ENCODE measurements at regions not wholly inside any gene's neighbourhood (a gene's known extent, or its start where the extent isn't known, plus 50 kb on each side); places are given as distances from the start of the nearest gene placed in this dataset.

DNA sequence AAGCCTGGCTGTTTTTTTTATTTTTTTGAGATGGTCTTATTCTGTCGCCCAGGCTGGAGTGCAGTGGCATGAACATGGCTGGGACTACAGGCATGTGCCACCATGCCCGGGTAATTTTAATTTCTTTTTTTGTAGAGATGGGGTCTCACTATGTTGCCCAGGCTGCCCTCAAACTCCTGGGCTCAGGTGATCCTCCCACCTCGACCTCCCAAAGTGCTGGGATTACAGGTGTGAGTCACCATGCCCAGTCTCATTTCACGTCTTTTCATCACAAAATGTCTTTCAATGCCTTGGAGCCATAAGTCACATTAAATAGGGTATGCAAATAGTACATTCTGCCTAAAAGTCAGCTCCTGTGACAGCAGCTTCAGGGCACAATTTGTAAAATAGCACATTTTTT is 52.8 kb downstream of the SOX2 start:
- Histone ChIP-seq H3K36me3 (no peaks in the 10 kb centered on the region), H3K9me3 (no peaks in the 10 kb centered on the region), H3K27me3 (no peaks in the 10 kb centered on the region), H3K4me3 (no peak overlapping the region), H3K27ac (no peak overlapping the region), H3K4me1 (no peaks in the 10 kb centered on the region)
- TF ChIP-seq, protein P1, sequence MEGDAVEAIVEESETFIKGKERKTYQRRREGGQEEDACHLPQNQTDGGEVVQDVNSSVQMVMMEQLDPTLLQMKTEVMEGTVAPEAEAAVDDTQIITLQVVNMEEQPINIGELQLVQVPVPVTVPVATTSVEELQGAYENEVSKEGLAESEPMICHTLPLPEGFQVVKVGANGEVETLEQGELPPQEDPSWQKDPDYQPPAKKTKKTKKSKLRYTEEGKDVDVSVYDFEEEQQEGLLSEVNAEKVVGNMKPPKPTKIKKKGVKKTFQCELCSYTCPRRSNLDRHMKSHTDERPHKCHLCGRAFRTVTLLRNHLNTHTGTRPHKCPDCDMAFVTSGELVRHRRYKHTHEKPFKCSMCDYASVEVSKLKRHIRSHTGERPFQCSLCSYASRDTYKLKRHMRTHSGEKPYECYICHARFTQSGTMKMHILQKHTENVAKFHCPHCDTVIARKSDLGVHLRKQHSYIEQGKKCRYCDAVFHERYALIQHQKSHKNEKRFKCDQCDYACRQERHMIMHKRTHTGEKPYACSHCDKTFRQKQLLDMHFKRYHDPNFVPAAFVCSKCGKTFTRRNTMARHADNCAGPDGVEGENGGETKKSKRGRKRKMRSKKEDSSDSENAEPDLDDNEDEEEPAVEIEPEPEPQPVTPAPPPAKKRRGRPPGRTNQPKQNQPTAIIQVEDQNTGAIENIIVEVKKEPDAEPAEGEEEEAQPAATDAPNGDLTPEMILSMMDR (IDR thresholded peaks at IDR 0.05): no peak
- TF ChIP-seq POLR2AphosphoS5 (IDR thresholded peaks at IDR 0.05; ENCODE audit: insufficient read depth in 1 of 2, low read depth in 1 of 2) (no peak), POLR2A (IDR thresholded peaks at IDR 0.05) (no peak)
- intact Hi-C loops (cut with DNase I): no loop called here
- DNase-seq (ENCODE audit: extremely low spot score in 2 of 2): no peak

DNA sequence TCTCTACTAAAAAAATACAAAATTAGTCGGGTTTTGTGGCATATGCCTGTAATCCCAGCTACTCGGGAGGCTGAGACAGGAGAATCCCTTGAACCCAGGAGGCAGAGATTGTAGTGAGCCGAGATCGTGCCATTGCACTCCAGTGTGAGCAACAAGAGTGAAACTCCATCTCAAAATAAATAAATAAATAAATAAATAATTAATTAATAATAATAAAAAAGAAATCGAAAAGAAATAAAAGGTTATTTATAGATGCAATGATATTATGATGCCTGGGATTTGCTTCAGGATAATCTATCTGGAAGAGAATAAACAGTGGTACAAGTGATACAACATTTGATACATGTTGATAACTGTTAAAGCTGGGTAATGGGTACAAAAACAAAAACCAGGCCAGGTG is 58.6 kb downstream of the SOX2 start:
- intact Hi-C loops (cut with DNase I): no loop called here
- no peak for DNase-seq (ENCODE audit: extremely low spot score in 2 of 2)
- H3K36me3 ChIP-seq: no peaks in the 10 kb centered on the region
- no peaks in the 10 kb centered on the region for H3K9me3 ChIP-seq
- H3K4me1 ChIP-seq: no peaks in the 10 kb centered on the region
- no peak overlapping the region for H3K27ac ChIP-seq
- H3K4me3 ChIP-seq: no peak overlapping the region
- H3K27me3 ChIP-seq: no peaks in the 10 kb centered on the region
- TF ChIP-seq POLR2AphosphoS5 (IDR thresholded peaks at IDR 0.05; ENCODE audit: insufficient read depth in 1 of 2, low read depth in 1 of 2) (no peak), POLR2A (IDR thresholded peaks at IDR 0.05) (no peak)
- TF ChIP-seq, protein P1 (IDR thresholded peaks at IDR 0.05): no peak

DNA sequence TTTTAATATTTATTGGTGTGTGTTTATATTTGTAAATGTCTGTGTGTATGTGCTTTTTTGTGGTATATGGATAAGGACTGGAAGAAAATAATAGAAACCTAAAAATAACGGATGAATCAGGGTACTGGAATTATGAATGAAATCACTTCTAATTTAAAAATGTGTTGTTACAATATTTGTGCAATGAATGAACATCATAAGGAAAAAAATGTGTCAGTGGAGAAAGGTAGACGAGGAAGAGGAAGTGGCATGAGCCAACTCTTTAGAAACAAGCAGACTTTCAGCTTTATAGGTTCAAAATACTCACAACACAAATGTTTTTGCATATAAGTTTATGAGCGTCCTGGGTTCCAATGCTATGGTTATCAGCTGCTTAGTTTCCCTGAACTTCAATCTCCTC is 59.4 kb downstream of the SOX2 start:
- intact Hi-C loops (cut with DNase I): no loop called here
- no peak for DNase-seq (ENCODE audit: extremely low spot score in 2 of 2)
- no peak overlapping the region for H3K4me3 ChIP-seq
- no peak for TF ChIP-seq POLR2AphosphoS5 (IDR thresholded peaks at IDR 0.05; ENCODE audit: insufficient read depth in 1 of 2, low read depth in 1 of 2)
- TF ChIP-seq, protein P1 (IDR thresholded peaks at IDR 0.05): no peak
- no peak for TF ChIP-seq POLR2A (IDR thresholded peaks at IDR 0.05)
- no peaks in the 10 kb centered on the region for H3K27me3 ChIP-seq
- H3K4me1 ChIP-seq: no peaks in the 10 kb centered on the region
- no peaks in the 10 kb centered on the region for H3K9me3 ChIP-seq
- H3K36me3 ChIP-seq: no peaks in the 10 kb centered on the region
- H3K27ac ChIP-seq: no peak overlapping the region

DNA sequence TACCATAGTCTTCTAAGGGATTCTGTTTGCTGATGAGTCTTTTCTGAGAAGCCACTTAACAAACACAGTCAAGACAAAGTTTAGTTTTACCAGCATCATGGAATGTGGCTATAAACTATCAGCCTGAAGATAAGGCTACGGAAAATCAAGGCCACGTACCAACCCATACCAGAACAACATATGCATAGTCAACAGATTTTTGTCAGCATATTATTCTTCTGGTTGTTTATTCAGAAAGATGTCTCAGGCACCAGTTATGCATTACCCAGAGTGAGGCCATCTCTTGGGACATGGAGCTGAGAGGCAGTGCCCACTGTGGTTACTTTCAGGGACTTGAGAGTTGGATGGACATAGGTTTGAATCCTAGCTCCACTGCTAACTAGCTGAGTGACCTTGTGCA is 60.4 kb downstream of the SOX2 start:
- Histone ChIP-seq H3K4me3 (no peak overlapping the region), H3K36me3 (no peaks in the 10 kb centered on the region), H3K27me3 (no peaks in the 10 kb centered on the region), H3K9me3 (no peaks in the 10 kb centered on the region), H3K4me1 (no peaks in the 10 kb centered on the region), H3K27ac (no peak overlapping the region)
- intact Hi-C loops (cut with DNase I): no loop called here
- DNase-seq (ENCODE audit: extremely low spot score in 2 of 2): no peak
- no peak for TF ChIP-seq POLR2A (IDR thresholded peaks at IDR 0.05)
- TF ChIP-seq, protein P1 (IDR thresholded peaks at IDR 0.05): no peak
- TF ChIP-seq POLR2AphosphoS5 (IDR thresholded peaks at IDR 0.05; ENCODE audit: insufficient read depth in 1 of 2, low read depth in 1 of 2): no peak

DNA sequence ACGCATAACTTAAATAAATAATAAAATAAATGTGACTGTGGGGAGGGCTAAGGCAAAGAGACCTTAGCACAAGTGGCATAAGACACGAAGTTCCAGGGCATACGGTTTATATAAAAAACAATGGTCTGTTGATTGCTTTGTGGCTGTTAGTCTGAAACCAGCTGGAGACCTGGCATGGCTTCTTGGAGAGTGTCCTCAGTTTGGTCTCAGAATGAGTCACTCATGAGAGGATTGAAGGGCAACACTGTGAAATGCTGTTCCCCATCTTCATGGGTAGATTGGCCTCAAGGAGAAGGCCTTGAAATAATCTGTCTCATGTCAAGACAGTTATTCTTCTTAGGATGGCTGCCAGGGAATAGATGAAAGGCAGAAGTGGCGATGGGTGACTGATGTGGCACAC is 62.2 kb downstream of the SOX2 start:
- DNase-seq (ENCODE audit: extremely low spot score in 2 of 2): no peak
- intact Hi-C loops (cut with DNase I): no loop called here
- no peaks in the 10 kb centered on the region for H3K36me3 ChIP-seq
- H3K27me3 ChIP-seq: no peaks in the 10 kb centered on the region
- H3K4me1 ChIP-seq: no peaks in the 10 kb centered on the region
- no peak overlapping the region for H3K4me3 ChIP-seq
- TF ChIP-seq, protein P1 (IDR thresholded peaks at IDR 0.05): no peak
- TF ChIP-seq POLR2A (IDR thresholded peaks at IDR 0.05): no peak
- TF ChIP-seq POLR2AphosphoS5 (IDR thresholded peaks at IDR 0.05; ENCODE audit: insufficient read depth in 1 of 2, low read depth in 1 of 2): no peak
- H3K27ac ChIP-seq: no peak overlapping the region
- H3K9me3 ChIP-seq: no peaks in the 10 kb centered on the region

Data from vagina (tissue), 2 donors.